ENCODE measurements at regions not wholly inside any gene's neighbourhood (a gene's known extent, or its start where the extent isn't known, plus 50 kb on each side); places are given as distances from the start of the nearest gene placed in this dataset.
"Not testable (repeated sequence)": the region's sequence is repeated elsewhere in the genome, so short reads cannot be mapped to it uniquely, and the experiment has no call there.

GRCh38 chr4:147102596-147102995 is 156.9 kb upstream of the TTC29 start:
- DNase-seq (ENCODE audit: low read depth in 2 of 2), result no peak

- DNase-seq (ENCODE audit: low read depth in 2 of 2), result peak; percentile 81
These were observed 157.8 kb upstream of the TTC29 start for GRCh38 chr4:147103403-147103946.

- no peak for DNase-seq (ENCODE audit: low read depth in 2 of 2)
These were observed 159.1 kb upstream of the TTC29 start for GRCh38 chr4:147104768-147105167.

GRCh38 chr4:147108409-147108808 is 162.7 kb upstream of the TTC29 start:
- DNase-seq (ENCODE audit: low read depth in 2 of 2), result no peak

- DNase-seq (ENCODE audit: low read depth in 2 of 2), result no peak
These were observed 164.1 kb upstream of the TTC29 start for GRCh38 chr4:147109800-147110199.

GRCh38 chr4:147110473-147111367 is 165.1 kb upstream of the TTC29 start:
- no peak for DNase-seq (ENCODE audit: low read depth in 2 of 2)

GRCh38 chr4:147112196-147112595 is 166.5 kb upstream of the TTC29 start:
- DNase-seq (ENCODE audit: low read depth in 2 of 2), result not testable (repeated sequence)

GRCh38 chr4:147117431-147117830 is 171.8 kb upstream of the TTC29 start:
- no peak for DNase-seq (ENCODE audit: low read depth in 2 of 2)

GRCh38 chr4:147118528-147118927 is 172.9 kb upstream of the TTC29 start:
- DNase-seq (ENCODE audit: low read depth in 2 of 2), result no peak

GRCh38 chr4:147122685-147123084 is 177.0 kb upstream of the TTC29 start:
- DNase-seq (ENCODE audit: low read depth in 2 of 2), result no peak

- DNase-seq (ENCODE audit: low read depth in 2 of 2), result peak; percentile 62 to 65
These were observed 177.5 kb upstream of the TTC29 start for GRCh38 chr4:147123146-147123545.

GRCh38 chr4:147128787-147129186 is 183.1 kb upstream of the TTC29 start:
- DNase-seq (ENCODE audit: low read depth in 2 of 2), result no peak

- no peak for DNase-seq (ENCODE audit: low read depth in 2 of 2)
These were observed 184.0 kb upstream of the TTC29 start for GRCh38 chr4:147129687-147130086.

- no peak for DNase-seq (ENCODE audit: low read depth in 2 of 2)
These were observed 189.0 kb upstream of the TTC29 start for GRCh38 chr4:147134536-147135210.

GRCh38 chr4:147136310-147136709 is 190.6 kb upstream of the TTC29 start:
- DNase-seq (ENCODE audit: low read depth in 2 of 2), result no peak

GRCh38 chr4:147136751-147137150 is 191.1 kb upstream of the TTC29 start:
- DNase-seq (ENCODE audit: low read depth in 2 of 2), result no peak

GRCh38 chr4:147137280-147137679 is 191.6 kb upstream of the TTC29 start:
- no peak for DNase-seq (ENCODE audit: low read depth in 2 of 2)

GRCh38 chr4:147138171-147138570 is 192.5 kb upstream of the TTC29 start:
- no peak for DNase-seq (ENCODE audit: low read depth in 2 of 2)

- no peak for DNase-seq (ENCODE audit: low read depth in 2 of 2)
These were observed 194.0 kb upstream of the TTC29 start for GRCh38 chr4:147139455-147140198.

GRCh38 chr4:147151763-147152162 is 206.1 kb upstream of the TTC29 start:
- no peak for DNase-seq (ENCODE audit: low read depth in 2 of 2)

- DNase-seq (ENCODE audit: low read depth in 2 of 2), result no peak
These were observed 212.4 kb upstream of the TTC29 start for GRCh38 chr4:147157860-147158701.
